HG02798 (cell line): ENCODE measurements at regions not wholly inside any gene's neighbourhood (a gene's known extent, or its start where the extent isn't known, plus 50 kb on each side); places are given as distances from the start of the nearest gene placed in this dataset.

ENCODE experiments used
- ATAC-seq: cut with Tn5 transposase; IDR thresholded peaks from one replicate; pipeline ENCODE4 v1.9.1; 2021; ENCODE audit warnings: mild to moderate bottlenecking; ENCODE audit not compliant: unreplicated experiment, poor library complexity

- ATAC-seq: no peak
These were observed 78.0 kb downstream of the RGS13 start for GRCh38 chr1:192713921-192714320.

GRCh38 chr1:192724670-192725069 is 84.2 kb upstream of the RGS2 start:
- ATAC-seq: no peak

GRCh38 chr1:192726820-192727504 is 81.9 kb upstream of the RGS2 start:
- no peak for ATAC-seq

GRCh38 chr1:192729500-192729899 is 79.3 kb upstream of the RGS2 start:
- no peak for ATAC-seq

- ATAC-seq: no peak
These were observed 78.6 kb upstream of the RGS2 start for GRCh38 chr1:192730198-192730597.

GRCh38 chr1:192732787-192733186 is 76.1 kb upstream of the RGS2 start:
- ATAC-seq: no peak

- no peak for ATAC-seq
These were observed 73.4 kb upstream of the RGS2 start for GRCh38 chr1:192735298-192735915.

GRCh38 chr1:192737306-192737705 is 71.5 kb upstream of the RGS2 start:
- no peak for ATAC-seq

GRCh38 chr1:192739476-192740184 is 69.2 kb upstream of the RGS2 start:
- ATAC-seq: no peak

GRCh38 chr1:192740214-192740613 is 68.6 kb upstream of the RGS2 start:
- no peak for ATAC-seq

- no peak for ATAC-seq
These were observed 67.7 kb upstream of the RGS2 start for GRCh38 chr1:192741095-192741494.

- no peak for ATAC-seq
These were observed 61.5 kb upstream of the RGS2 start for GRCh38 chr1:192747301-192747700.

- no peak for ATAC-seq
These were observed 60.9 kb upstream of the RGS2 start for GRCh38 chr1:192747943-192748342.

GRCh38 chr1:192749349-192749748 is 59.5 kb upstream of the RGS2 start:
- no peak for ATAC-seq

- no peak for ATAC-seq
These were observed 57.6 kb upstream of the RGS2 start for GRCh38 chr1:192751260-192751659.

GRCh38 chr1:192756314-192756713 is 52.5 kb upstream of the RGS2 start:
- ATAC-seq: peak; percentile 40

GRCh38 chr1:192756847-192757246 is 52.0 kb upstream of the RGS2 start:
- ATAC-seq: no peak

GRCh38 chr1:192758492-192758891 is 50.3 kb upstream of the RGS2 start:
- ATAC-seq: no peak
